HEK293 (cell line): ENCODE measurements at regions not wholly inside any gene's neighbourhood (a gene's known extent, or its start where the extent isn't known, plus 50 kb on each side); places are given as distances from the start of the nearest gene placed in this dataset.

Experiments
- CTCF ChIA-PET: fragments of 350-600 bp; formaldehyde crosslinking; extraction: SDS; loops from one replicate; lab custom pipeline; 2021; ENCODE audit warnings: antibody characterized with exemption; lab: Yijun Ruan, JAX
- POLR2A ChIA-PET: fragments of 300-600 bp; formaldehyde crosslinking; extraction: SDS; loops from one replicate; lab custom pipeline; 2020; ENCODE audit warnings: antibody characterized with exemption, inconsistent platforms; lab: Yijun Ruan, JAX
- H3K27ac ChIP-seq: fragments of 200-500 bp; sonication (Bioruptor generic); 2 replicates; pipeline ENCODE4 v1.5.1; 2014; ENCODE audit warnings: low read depth, low read length, control low read depth, inconsistent platforms; ENCODE audit errors: extremely low read depth
- H3K36me3 ChIP-seq, 2 experiments: fragments of 200-500 bp in 1 of 2; sonication (Bioruptor generic) in 1 of 2; 1 replicate in 1 of 2; 2 replicates in 1 of 2; pipeline ENCODE4 v1.5.1; 2014 to 2017; ENCODE audit warnings: inconsistent platforms in 2 of 2, low read length in 2 of 2; ENCODE audit not compliant: control insufficient read depth in 2 of 2, insufficient read depth in 1 of 2
- H3K4me1 ChIP-seq: fragments of 200-500 bp; sonication (Bioruptor generic); 2 replicates; pipeline ENCODE4 v1.5.1; 2014; ENCODE audit warnings: mild to moderate bottlenecking, low read length, inconsistent platforms; ENCODE audit not compliant: control insufficient read depth, insufficient read depth
- H3K4me3 ChIP-seq: 2 replicates; pipeline ENCODE4 v1.5.1; 2011; ENCODE audit warnings: low read depth, mild to moderate bottlenecking, control low read depth, low read length, moderate library complexity
- H3K9me3 ChIP-seq: fragments of 200-500 bp; sonication (Bioruptor generic); 2 replicates; pipeline ENCODE4 v1.5.1; 2014; ENCODE audit warnings: low read depth, low read length, inconsistent platforms; ENCODE audit not compliant: control insufficient read depth, insufficient read depth
- GLI2 ChIP-seq: fragments of 450-650 bp; formaldehyde crosslinking; IDR thresholded peaks from 2 replicates; pipeline ENCODE4; 2017; ENCODE audit warnings: missing biosample characterization, missing genetic modification characterization, low read depth, borderline replicate concordance
- ZBTB8A ChIP-seq: fragments of 450-650 bp; formaldehyde crosslinking; IDR thresholded peaks from 2 replicates; pipeline ENCODE4 v1.5.1; 2016; ENCODE audit warnings: missing biosample characterization, missing genetic modification characterization
- ZFHX2 ChIP-seq: fragments of 450-650 bp; formaldehyde crosslinking; conservative IDR thresholded peaks from 2 replicates; pipeline ENCODE4 v1.5.1; 2016; ENCODE audit warnings: missing biosample characterization, missing genetic modification characterization
- ZNF10 ChIP-seq: fragments of 450-650 bp; formaldehyde crosslinking; IDR thresholded peaks from 2 replicates; pipeline ENCODE4 v1.5.1; 2017; ENCODE audit warnings: missing biosample characterization, missing genetic modification characterization
- ZNF133 ChIP-seq: fragments of 450-650 bp; formaldehyde crosslinking; IDR thresholded peaks from 2 replicates; pipeline ENCODE4 v1.5.1; 2016; ENCODE audit warnings: missing biosample characterization, missing genetic modification characterization
- ZNF140 ChIP-seq: fragments of 450-650 bp; formaldehyde crosslinking; IDR thresholded peaks from 2 replicates; pipeline ENCODE4 v1.5.1; 2016; ENCODE audit warnings: missing biosample characterization, missing genetic modification characterization
- ZNF426 ChIP-seq: fragments of 450-650 bp; formaldehyde crosslinking; IDR thresholded peaks from 2 replicates; pipeline ENCODE4 v1.5.1; 2017; ENCODE audit warnings: missing biosample characterization, missing genetic modification characterization, mild to moderate bottlenecking, inconsistent platforms, moderate library complexity
- ZNF501 ChIP-seq: fragments of 450-650 bp; formaldehyde crosslinking; IDR thresholded peaks from 2 replicates; pipeline ENCODE4 v1.5.1; 2016; ENCODE audit warnings: missing biosample characterization, missing genetic modification characterization
- ZNF548 ChIP-seq: fragments of 450-650 bp; formaldehyde crosslinking; IDR thresholded peaks from 2 replicates; pipeline ENCODE4 v1.5.1; 2016; ENCODE audit warnings: missing biosample characterization, missing genetic modification characterization
- ZNF610 ChIP-seq: fragments of 450-650 bp; formaldehyde crosslinking; IDR thresholded peaks from 2 replicates; pipeline ENCODE4 v1.5.1; 2016; ENCODE audit warnings: missing biosample characterization, missing genetic modification characterization, borderline replicate concordance
- ZNF654 ChIP-seq: fragments of 450-650 bp; formaldehyde crosslinking; IDR thresholded peaks from 2 replicates; pipeline ENCODE4 v1.5.1; 2016; ENCODE audit warnings: low read depth, missing biosample characterization, missing genetic modification characterization
- ZNF76 ChIP-seq: fragments of 450-650 bp; formaldehyde crosslinking; IDR thresholded peaks from 2 replicates; pipeline ENCODE4; 2016; ENCODE audit warnings: low read depth, missing biosample characterization, missing genetic modification characterization, borderline replicate concordance
- ZNF791 ChIP-seq: fragments of 450-650 bp; formaldehyde crosslinking; IDR thresholded peaks from 2 replicates; pipeline ENCODE4 v1.5.1; 2016; ENCODE audit warnings: missing biosample characterization, missing genetic modification characterization
- TF ChIP-seq, protein P1 (sequence below): fragments of 450-650 bp; formaldehyde crosslinking; IDR thresholded peaks from 2 replicates; pipeline ENCODE4 v1.5.1; 2016; ENCODE audit warnings: missing biosample characterization, missing genetic modification characterization
- TF ChIP-seq, protein P2 (sequence below): fragments of 450-650 bp; formaldehyde crosslinking; IDR thresholded peaks from 2 replicates; pipeline ENCODE4; 2016; ENCODE audit warnings: missing biosample characterization, missing genetic modification characterization
- TF ChIP-seq, protein P3 (sequence below): fragments of 450-650 bp; formaldehyde crosslinking; IDR thresholded peaks from 2 replicates; pipeline ENCODE4 v1.5.1; 2016; ENCODE audit warnings: missing biosample characterization, missing genetic modification characterization
- TF ChIP-seq, protein P4 (sequence below): fragments of 450-650 bp; formaldehyde crosslinking; IDR thresholded peaks from 2 replicates; pipeline ENCODE4 v1.5.1; 2016; ENCODE audit warnings: missing biosample characterization, missing genetic modification characterization
- TF ChIP-seq, protein P5 (sequence below): fragments of 450-650 bp; formaldehyde crosslinking; IDR thresholded peaks from 2 replicates; pipeline ENCODE4 v1.5.1; 2016; ENCODE audit warnings: missing biosample characterization, missing genetic modification characterization

DNA sequence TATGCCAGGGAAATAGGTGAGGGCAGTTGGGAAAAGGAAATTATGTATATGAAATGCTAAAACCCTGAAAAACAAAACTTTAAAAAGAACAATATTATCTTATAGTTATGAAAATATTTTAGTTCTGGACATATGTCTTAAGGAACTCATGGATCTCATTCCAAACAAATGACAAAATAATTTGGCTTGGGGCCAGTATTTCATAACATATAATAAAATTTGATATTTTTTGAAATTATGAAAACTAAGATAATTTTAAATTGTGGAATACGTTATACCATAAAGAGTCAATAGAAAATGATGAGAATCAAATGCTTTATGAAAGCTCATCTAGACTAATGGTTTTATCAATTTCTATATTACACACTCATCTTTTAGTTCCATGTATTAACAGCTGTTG is 173.8 kb upstream of the DCN start:
- TF ChIP-seq, protein P1, sequence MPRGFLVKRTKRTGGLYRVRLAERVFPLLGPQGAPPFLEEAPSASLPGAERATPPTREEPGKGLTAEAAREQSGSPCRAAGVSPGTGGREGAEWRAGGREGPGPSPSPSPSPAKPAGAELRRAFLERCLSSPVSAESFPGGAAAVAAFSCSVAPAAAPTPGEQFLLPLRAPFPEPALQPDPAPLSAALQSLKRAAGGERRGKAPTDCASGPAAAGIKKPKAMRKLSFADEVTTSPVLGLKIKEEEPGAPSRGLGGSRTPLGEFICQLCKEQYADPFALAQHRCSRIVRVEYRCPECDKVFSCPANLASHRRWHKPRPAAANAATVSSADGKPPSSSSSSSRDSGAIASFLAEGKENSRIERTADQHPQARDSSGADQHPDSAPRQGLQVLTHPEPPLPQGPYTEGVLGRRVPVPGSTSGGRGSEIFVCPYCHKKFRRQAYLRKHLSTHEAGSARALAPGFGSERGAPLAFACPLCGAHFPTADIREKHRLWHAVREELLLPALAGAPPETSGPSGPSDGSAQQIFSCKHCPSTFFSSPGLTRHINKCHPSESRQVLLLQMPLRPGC (tag by site-specific recombination), result no peak
- TF ChIP-seq ZNF501 (tag by site-specific recombination), result no peak
- no peak for TF ChIP-seq GLI2
- no peak for TF ChIP-seq ZNF10 (tag by site-specific recombination)
- TF ChIP-seq, protein P2, sequence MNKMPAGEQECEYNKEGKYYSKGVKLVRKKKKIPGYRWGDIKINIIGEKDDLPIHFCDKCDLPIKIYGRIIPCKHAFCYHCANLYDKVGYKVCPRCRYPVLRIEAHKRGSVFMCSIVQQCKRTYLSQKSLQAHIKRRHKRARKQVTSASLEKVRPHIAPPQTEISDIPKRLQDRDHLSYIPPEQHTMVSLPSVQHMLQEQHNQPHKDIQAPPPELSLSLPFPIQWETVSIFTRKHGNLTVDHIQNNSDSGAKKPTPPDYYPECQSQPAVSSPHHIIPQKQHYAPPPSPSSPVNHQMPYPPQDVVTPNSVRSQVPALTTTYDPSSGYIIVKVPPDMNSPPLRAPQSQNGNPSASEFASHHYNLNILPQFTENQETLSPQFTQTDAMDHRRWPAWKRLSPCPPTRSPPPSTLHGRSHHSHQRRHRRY (tag by site-specific recombination), result no peak
- no peak for TF ChIP-seq ZNF426 (tag by site-specific recombination)
- TF ChIP-seq, protein P3, sequence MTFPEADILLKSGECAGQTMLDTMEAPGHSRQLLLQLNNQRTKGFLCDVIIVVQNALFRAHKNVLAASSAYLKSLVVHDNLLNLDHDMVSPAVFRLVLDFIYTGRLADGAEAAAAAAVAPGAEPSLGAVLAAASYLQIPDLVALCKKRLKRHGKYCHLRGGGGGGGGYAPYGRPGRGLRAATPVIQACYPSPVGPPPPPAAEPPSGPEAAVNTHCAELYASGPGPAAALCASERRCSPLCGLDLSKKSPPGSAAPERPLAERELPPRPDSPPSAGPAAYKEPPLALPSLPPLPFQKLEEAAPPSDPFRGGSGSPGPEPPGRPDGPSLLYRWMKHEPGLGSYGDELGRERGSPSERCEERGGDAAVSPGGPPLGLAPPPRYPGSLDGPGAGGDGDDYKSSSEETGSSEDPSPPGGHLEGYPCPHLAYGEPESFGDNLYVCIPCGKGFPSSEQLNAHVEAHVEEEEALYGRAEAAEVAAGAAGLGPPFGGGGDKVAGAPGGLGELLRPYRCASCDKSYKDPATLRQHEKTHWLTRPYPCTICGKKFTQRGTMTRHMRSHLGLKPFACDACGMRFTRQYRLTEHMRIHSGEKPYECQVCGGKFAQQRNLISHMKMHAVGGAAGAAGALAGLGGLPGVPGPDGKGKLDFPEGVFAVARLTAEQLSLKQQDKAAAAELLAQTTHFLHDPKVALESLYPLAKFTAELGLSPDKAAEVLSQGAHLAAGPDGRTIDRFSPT (tag by site-specific recombination), result no peak
- TF ChIP-seq ZNF610 (tag by site-specific recombination), result no peak
- TF ChIP-seq, all 188 proteins: peak for 0
- CTCF ChIA-PET, result interaction anchor here (0.8 to 2.7 kb wide), 5 partner anchors 12 to 411 kb away, joined by 3 to 18 read pairs (median 5); no protein-coding TSS in a partner anchor
- no peaks in the 10 kb centered on the region for H3K9me3 ChIP-seq
- H3K4me3 ChIP-seq, result no peak overlapping the region
- H3K36me3 ChIP-seq, result no peaks in the 10 kb centered on the region
- POLR2A ChIA-PET, result no interaction called here
- H3K27ac ChIP-seq, result no peak overlapping the region
- no peaks in the 10 kb centered on the region for H3K4me1 ChIP-seq

DNA sequence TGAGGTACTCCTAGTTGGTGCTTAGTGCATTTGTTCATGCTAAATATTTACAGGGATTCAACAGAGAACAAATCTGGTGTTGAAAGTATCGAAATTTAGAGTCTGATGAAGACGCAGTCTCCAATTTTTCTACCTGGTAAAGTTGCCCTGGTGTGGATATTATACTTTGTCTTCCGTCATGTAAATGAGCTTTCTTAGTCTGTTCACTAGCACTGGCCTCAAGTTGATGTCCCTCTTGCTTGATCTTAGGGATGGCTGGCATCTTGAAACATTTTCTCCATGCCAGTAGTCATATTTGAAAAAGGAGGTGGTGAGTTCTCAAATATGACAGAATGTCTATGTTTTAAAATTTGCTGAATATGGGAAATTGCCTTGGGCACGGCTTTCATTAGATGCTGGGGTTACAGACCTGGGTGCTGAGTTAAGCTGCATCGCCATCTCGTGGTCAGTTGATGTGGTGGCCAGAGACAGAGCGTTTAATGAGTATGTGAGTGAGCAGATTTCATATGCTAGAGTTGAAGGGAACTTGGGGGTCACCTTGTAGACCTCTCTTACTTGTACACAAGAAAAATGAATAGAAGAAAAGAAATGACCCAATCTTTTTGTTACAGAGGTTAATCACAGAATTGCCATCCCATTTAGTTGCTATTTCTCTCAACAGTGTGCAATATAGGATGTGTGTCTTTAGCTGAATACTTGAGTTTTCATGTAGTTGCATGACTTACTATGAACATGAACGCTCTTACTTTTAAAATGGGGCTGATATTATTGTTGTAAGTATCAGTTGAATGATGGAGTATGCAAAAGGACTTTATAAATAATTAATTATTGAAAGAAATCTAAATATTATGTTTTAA is 172.8 kb upstream of the DCN start:
- H3K4me3 ChIP-seq, result no peak overlapping the region
- H3K36me3 ChIP-seq, result no peaks in the 10 kb centered on the region
- H3K9me3 ChIP-seq, result no peaks in the 10 kb centered on the region
- ChIA-PET POLR2A (no interaction called here), CTCF (interaction anchor here (0.6 to 3.7 kb wide), 26 partner anchors 9 to 1890 kb away, joined by 3 to 27 read pairs (median 4); no protein-coding TSS in a partner anchor)
- H3K27ac ChIP-seq, result no peak overlapping the region
- TF ChIP-seq ZNF133 (tag by site-specific recombination) (no peak), ZBTB8A (tag by site-specific recombination) (no peak), ZNF76 (tag by site-specific recombination) (no peak), ZNF548 (no peak), ZNF140 (tag by site-specific recombination) (no peak), ZFHX2 (tag by site-specific recombination) (no peak), ZNF791 (tag by site-specific recombination) (no peak), ZNF654 (tag by site-specific recombination) (peak; percentile 73)
- TF ChIP-seq, protein P4, sequence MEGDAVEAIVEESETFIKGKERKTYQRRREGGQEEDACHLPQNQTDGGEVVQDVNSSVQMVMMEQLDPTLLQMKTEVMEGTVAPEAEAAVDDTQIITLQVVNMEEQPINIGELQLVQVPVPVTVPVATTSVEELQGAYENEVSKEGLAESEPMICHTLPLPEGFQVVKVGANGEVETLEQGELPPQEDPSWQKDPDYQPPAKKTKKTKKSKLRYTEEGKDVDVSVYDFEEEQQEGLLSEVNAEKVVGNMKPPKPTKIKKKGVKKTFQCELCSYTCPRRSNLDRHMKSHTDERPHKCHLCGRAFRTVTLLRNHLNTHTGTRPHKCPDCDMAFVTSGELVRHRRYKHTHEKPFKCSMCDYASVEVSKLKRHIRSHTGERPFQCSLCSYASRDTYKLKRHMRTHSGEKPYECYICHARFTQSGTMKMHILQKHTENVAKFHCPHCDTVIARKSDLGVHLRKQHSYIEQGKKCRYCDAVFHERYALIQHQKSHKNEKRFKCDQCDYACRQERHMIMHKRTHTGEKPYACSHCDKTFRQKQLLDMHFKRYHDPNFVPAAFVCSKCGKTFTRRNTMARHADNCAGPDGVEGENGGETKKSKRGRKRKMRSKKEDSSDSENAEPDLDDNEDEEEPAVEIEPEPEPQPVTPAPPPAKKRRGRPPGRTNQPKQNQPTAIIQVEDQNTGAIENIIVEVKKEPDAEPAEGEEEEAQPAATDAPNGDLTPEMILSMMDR (tag by site-specific recombination), result peak; percentile 34; the same call in 1 of the 2 replicates
- TF ChIP-seq, protein P5, sequence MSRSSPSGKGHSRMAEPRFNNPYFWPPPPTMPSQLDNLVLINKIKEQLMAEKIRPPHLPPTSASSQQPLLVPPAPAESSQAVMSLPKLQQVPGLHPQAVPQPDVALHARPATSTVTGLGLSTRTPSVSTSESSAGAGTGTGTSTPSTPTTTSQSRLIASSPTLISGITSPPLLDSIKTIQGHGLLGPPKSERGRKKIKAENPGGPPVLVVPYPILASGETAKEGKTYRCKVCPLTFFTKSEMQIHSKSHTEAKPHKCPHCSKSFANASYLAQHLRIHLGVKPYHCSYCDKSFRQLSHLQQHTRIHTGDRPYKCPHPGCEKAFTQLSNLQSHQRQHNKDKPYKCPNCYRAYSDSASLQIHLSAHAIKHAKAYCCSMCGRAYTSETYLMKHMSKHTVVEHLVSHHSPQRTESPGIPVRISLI (tag by site-specific recombination), result no peak
- TF ChIP-seq, all 188 proteins: peak for 2
- H3K4me1 ChIP-seq, result no peaks in the 10 kb centered on the region
